Left hindlimb (tissue), 1 donor: ENCODE measurements at regions not wholly inside any gene's neighbourhood (a gene's known extent, or its start where the extent isn't known, plus 50 kb on each side); places are given as distances from the start of the nearest gene placed in this dataset.
"Not testable (repeated sequence)": the region's sequence is repeated elsewhere in the genome, so short reads cannot be mapped to it uniquely, and the experiment has no call there.

Experiments
- DNase-seq: peaks from one replicate; pipeline ENCODE4 v3.0.0-alpha.2; 2018

- peak; percentile 24 for DNase-seq
These were observed 763.3 kb downstream of the SPATA31A7 start for GRCh38 chr9:61953108-61953507.

GRCh38 chr9:61971635-61972034 lies 781.8 kb downstream of the SPATA31A7 start:
- DNase-seq: not testable (repeated sequence)

- not testable (repeated sequence) for DNase-seq
These were observed 784.7 kb downstream of the SPATA31A7 start for GRCh38 chr9:61974501-61974900.

GRCh38 chr9:61976318-61976717 lies 786.5 kb downstream of the SPATA31A7 start:
- DNase-seq: not testable (repeated sequence)

- DNase-seq: not testable (repeated sequence)
These were observed 792.9 kb downstream of the SPATA31A7 start for GRCh38 chr9:61982727-61983126.

GRCh38 chr9:61983441-61983840 lies 793.6 kb downstream of the SPATA31A7 start:
- not testable (repeated sequence) for DNase-seq

- DNase-seq: not testable (repeated sequence)
These were observed 794.1 kb downstream of the SPATA31A7 start for GRCh38 chr9:61983954-61984353.

GRCh38 chr9:61984513-61984912 lies 794.7 kb downstream of the SPATA31A7 start:
- DNase-seq: not testable (repeated sequence)

- not testable (repeated sequence) for DNase-seq
These were observed 802.3 kb downstream of the SPATA31A7 start for GRCh38 chr9:61992110-61992509.

- DNase-seq: not testable (repeated sequence)
These were observed 842.6 kb downstream of the SPATA31A7 start for GRCh38 chr9:62032441-62032840.

- DNase-seq: not testable (repeated sequence)
These were observed 848.4 kb downstream of the SPATA31A7 start for GRCh38 chr9:62038260-62038659.

GRCh38 chr9:62058155-62058554 lies 868.3 kb downstream of the SPATA31A7 start:
- DNase-seq: not testable (repeated sequence)

GRCh38 chr9:62071043-62071442 lies 881.2 kb downstream of the SPATA31A7 start:
- DNase-seq: not testable (repeated sequence)

- not testable (repeated sequence) for DNase-seq
These were observed 883.6 kb downstream of the SPATA31A7 start for GRCh38 chr9:62073401-62073800.

- not testable (repeated sequence) for DNase-seq
These were observed 894.4 kb downstream of the SPATA31A7 start for GRCh38 chr9:62084245-62084644.

GRCh38 chr9:62095714-62096345 lies 906.0 kb downstream of the SPATA31A7 start:
- DNase-seq: not testable (repeated sequence)

- not testable (repeated sequence) for DNase-seq
These were observed 920.6 kb downstream of the SPATA31A7 start for GRCh38 chr9:62110486-62110885.

- not testable (repeated sequence) for DNase-seq
These were observed 927.3 kb downstream of the SPATA31A7 start for GRCh38 chr9:62116951-62117640.

- DNase-seq: not testable (repeated sequence)
These were observed 929.8 kb downstream of the SPATA31A7 start for GRCh38 chr9:62119656-62120055.

GRCh38 chr9:62125631-62126611 lies 936.1 kb downstream of the SPATA31A7 start:
- DNase-seq: not testable (repeated sequence)

GRCh38 chr9:62135022-62135421 lies 945.2 kb downstream of the SPATA31A7 start:
- DNase-seq: not testable (repeated sequence)

GRCh38 chr9:62145648-62146047 lies 955.8 kb downstream of the SPATA31A7 start:
- DNase-seq: not testable (repeated sequence)
